Neutrophil (primary cell): ENCODE measurements at regions not wholly inside any gene's neighbourhood (a gene's known extent, or its start where the extent isn't known, plus 50 kb on each side); places are given as distances from the start of the nearest gene placed in this dataset.

Source experiments
- H3K27ac ChIP-seq: fragments of 200-600 bp; sonication (generic); 2 replicates; pipeline ENCODE4 v1.5.1; 2016; ENCODE audit warnings: mild to moderate bottlenecking, moderate library complexity
- H3K27me3 ChIP-seq: fragments of 200-600 bp; sonication (generic); 2 replicates; pipeline ENCODE4 v1.6.0; 2016; ENCODE audit warnings: mild to moderate bottlenecking
- H3K36me3 ChIP-seq: fragments of 200-600 bp; sonication (generic); 2 replicates; pipeline ENCODE4 v1.5.1; 2017
- H3K4me1 ChIP-seq, 2 experiments: fragments of 200-600 bp in 1 of 2; sonication (generic) in 1 of 2; 1 replicate in 1 of 2; 2 replicates in 1 of 2; pipeline versions ENCODE4 v1.5.1 to v1.6.1; 2013 to 2016; ENCODE audit warnings: low read depth in 1 of 2, low read length in 1 of 2, mild to moderate bottlenecking in 1 of 2, moderate library complexity in 1 of 2; ENCODE audit not compliant: control insufficient read depth in 1 of 2, insufficient read depth in 1 of 2
- H3K4me3 ChIP-seq, 2 experiments: fragments of 200-600 bp in 1 of 2; sonication (generic) in 1 of 2; 1 replicate in 1 of 2; 2 replicates in 1 of 2; pipeline ENCODE4 v1.5.1; 2013 to 2016; ENCODE audit warnings: low read depth in 1 of 2, low read length in 1 of 2, mild to moderate bottlenecking in 1 of 2, moderate library complexity in 1 of 2
- H3K9me3 ChIP-seq: fragments of 200-600 bp; sonication (generic); 2 replicates; pipeline ENCODE4 v1.5.1; 2016
- TF ChIP-seq, protein P1 (sequence below): fragments of 200-600 bp; sonication (generic); IDR thresholded peaks from 2 replicates; pipeline ENCODE4 v1.5.1; 2016; ENCODE audit warnings: antibody characterized with exemption

DNA sequence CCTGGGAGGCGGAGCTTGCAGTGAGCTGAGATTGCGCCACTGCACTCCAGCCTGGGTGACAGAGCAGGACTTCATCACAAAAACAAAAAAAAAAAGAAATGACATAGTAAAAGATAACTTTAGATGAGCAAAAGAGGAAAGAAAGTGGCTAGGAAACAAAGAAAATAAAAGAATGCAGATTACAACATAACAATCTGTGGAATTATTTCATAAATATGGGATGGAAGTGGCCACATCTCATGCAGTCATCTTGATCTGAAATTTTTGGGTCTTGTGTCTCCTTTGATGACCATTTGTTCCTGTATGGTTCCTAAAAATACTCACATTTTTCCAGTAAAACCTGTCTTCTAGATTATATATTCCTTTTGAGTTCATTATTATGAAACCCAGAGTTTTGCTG is 271.4 kb downstream of the SPRY1 start:
- H3K4me1 ChIP-seq, result peaks cover 0 to 3% of the 10 kb centered on the region in 2 experiments
- no peak overlapping the region for H3K4me3 ChIP-seq
- no peaks in the 10 kb centered on the region for H3K9me3 ChIP-seq
- H3K27me3 ChIP-seq, result no peaks in the 10 kb centered on the region
- H3K27ac ChIP-seq, result no peak overlapping the region
- TF ChIP-seq, protein P1, sequence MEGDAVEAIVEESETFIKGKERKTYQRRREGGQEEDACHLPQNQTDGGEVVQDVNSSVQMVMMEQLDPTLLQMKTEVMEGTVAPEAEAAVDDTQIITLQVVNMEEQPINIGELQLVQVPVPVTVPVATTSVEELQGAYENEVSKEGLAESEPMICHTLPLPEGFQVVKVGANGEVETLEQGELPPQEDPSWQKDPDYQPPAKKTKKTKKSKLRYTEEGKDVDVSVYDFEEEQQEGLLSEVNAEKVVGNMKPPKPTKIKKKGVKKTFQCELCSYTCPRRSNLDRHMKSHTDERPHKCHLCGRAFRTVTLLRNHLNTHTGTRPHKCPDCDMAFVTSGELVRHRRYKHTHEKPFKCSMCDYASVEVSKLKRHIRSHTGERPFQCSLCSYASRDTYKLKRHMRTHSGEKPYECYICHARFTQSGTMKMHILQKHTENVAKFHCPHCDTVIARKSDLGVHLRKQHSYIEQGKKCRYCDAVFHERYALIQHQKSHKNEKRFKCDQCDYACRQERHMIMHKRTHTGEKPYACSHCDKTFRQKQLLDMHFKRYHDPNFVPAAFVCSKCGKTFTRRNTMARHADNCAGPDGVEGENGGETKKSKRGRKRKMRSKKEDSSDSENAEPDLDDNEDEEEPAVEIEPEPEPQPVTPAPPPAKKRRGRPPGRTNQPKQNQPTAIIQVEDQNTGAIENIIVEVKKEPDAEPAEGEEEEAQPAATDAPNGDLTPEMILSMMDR, result no peak
- H3K36me3 ChIP-seq, result no peaks in the 10 kb centered on the region

DNA sequence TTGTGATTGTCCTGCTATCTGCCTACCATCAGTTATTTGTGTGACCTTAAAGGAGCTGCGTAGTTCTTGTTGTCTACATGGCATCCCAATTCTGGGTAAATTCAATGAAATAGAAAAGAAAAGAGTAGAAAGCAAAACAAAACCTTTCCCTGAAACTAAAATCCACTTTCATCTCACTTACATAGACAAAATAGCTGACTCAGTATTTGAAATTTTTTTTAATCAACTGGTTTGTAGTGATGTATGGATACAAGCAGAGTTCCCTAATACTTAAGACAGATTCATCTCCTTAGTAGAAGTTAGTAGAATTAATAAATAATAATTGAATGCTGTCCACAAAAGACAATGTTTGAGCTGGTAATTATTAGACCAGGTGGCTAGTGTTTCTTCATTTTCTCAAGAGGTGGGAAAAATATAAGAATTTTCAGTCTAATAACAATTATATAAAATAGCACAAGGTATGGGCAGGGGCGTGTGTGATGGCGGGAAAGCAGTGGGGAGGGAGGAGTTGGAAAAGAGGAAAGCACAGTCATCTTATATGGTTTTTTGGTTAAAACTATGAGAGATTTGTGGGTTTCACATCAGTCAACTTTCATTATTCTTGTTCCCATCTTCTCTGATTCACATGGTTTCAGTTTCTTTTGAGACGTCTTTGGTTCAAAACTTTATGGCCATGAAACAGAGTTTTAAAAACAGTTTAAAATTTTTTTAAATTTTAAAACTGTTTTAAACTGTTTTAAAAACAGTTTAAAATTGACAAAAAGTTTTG is 275.2 kb downstream of the SPRY1 start:
- Histone ChIP-seq H3K9me3 (no peaks in the 10 kb centered on the region), H3K36me3 (no peaks in the 10 kb centered on the region), H3K4me3 (no peak overlapping the region), H3K4me1 (peaks cover 0 to 5% of the 10 kb centered on the region in 2 experiments), H3K27ac (no peak overlapping the region), H3K27me3 (no peaks in the 10 kb centered on the region)
- TF ChIP-seq, protein P1, result no peak

DNA sequence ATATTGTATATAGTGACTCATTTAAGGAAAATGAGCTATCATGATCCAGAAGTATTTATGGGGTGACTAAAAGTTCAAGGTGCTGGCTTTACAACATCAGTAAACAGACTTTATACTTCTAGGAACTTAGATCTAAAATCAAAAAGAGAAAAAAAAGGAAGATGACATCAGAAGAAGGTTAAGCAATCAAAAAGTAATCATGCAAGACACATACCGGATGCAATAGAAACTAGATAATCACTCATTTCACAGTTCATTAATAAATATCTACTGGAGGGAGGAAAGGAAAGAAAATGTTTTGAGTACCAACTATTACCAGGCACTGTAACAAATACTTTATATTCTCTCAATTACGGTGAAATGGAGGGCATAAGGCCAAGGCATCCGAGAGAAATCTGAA is 276.4 kb downstream of the SPRY1 start:
- no peaks in the 10 kb centered on the region for H3K27me3 ChIP-seq
- no peaks in the 10 kb centered on the region for H3K36me3 ChIP-seq
- H3K9me3 ChIP-seq, result no peaks in the 10 kb centered on the region
- no peak overlapping the region for H3K4me3 ChIP-seq
- TF ChIP-seq, protein P1, result no peak
- H3K27ac ChIP-seq, result no peak overlapping the region
- H3K4me1 ChIP-seq, result peaks cover 0 to 5% of the 10 kb centered on the region in 2 experiments

DNA sequence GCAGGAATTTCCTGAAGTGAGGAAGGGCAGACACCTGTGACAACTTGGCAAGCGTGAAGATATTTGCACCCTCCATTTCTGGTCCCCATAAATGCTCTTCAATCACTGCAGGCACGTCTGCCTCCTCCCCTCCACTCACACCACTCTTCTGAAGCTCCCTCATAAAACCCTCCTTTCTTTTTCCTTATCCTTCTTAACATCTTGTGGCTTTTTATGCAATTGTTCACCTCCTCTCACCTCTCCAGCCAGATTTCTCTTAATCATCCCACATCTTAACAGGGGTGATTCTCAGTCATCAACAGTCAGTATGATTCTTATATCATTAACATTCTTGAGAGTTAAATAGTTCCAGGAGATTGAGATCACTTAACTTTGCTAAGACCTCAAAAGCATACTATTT is 277.4 kb downstream of the SPRY1 start:
- H3K36me3 ChIP-seq, result no peaks in the 10 kb centered on the region
- H3K27ac ChIP-seq, result no peak overlapping the region
- H3K9me3 ChIP-seq, result no peaks in the 10 kb centered on the region
- H3K4me1 ChIP-seq, result peaks cover 0 to 5% of the 10 kb centered on the region in 2 experiments
- TF ChIP-seq, protein P1, result no peak
- H3K27me3 ChIP-seq, result no peaks in the 10 kb centered on the region
- H3K4me3 ChIP-seq, result no peak overlapping the region

DNA sequence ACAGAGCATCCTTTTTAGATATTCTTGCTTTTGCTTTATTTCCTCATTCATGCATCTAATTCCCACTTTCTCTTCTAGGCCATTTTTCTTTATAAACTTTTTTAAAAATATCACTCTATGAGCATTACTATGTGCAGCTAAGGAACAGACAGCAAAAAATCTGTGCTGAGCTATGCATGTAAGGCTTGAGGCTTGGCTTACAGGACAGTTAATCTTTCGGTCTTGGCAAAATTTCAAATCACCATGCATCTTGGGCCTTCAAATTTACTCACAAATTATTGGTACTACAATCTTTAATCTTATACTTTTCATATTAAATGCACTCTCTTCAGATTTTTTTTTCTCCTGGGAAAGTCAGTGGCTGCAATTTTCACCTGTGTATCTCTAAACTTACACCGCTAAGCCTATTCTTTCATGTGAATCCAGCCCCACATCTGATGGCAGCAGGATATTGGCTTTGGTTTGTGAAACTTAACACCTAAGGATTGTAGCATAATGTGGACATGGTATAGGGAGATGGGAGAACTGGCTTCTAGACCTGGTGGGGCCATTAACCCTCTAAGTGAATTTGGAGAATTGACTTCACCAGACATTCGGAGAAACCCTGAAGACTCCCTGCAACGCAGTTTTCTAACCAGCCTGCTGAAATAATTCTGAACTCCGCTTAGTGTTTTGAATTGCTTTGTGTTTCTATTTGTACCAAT is 278.3 kb downstream of the SPRY1 start:
- H3K36me3 ChIP-seq, result no peaks in the 10 kb centered on the region
- no peaks in the 10 kb centered on the region for H3K27me3 ChIP-seq
- H3K4me3 ChIP-seq, result no peak overlapping the region
- no peak overlapping the region for H3K27ac ChIP-seq
- TF ChIP-seq, protein P1, result no peak
- H3K4me1 ChIP-seq, result peaks cover 0 to 5% of the 10 kb centered on the region in 2 experiments
- H3K9me3 ChIP-seq, result no peaks in the 10 kb centered on the region
